Vagina (tissue), 2 donors: ENCODE measurements at regions not wholly inside any gene's neighbourhood (a gene's known extent, or its start where the extent isn't known, plus 50 kb on each side); places are given as distances from the start of the nearest gene placed in this dataset.

Experiments
- CTCF ChIP-seq, 3 experiments: fragments of 450-650 bp in 2 of 3; fragments of 200-600 bp in 1 of 3; sonication (generic) in 1 of 3; IDR thresholded peaks; one replicate each; pipeline ENCODE4 v1.5.1; 2017 to 2019; ENCODE audit warnings: antibody characterized with exemption in 3 of 3, mild to moderate bottlenecking in 2 of 3, moderate library complexity in 2 of 3
- POLR2A ChIP-seq, 2 donors: fragments of 450-650 bp; IDR thresholded peaks; one replicate each; pipeline ENCODE4 v1.6.1; 2017; ENCODE audit warnings: antibody characterized with exemption in 2 of 2, mild to moderate bottlenecking in 2 of 2, moderate library complexity in 2 of 2
- POLR2AphosphoS5 ChIP-seq, 2 donors: sonication (generic); formaldehyde crosslinking; IDR thresholded peaks; one replicate each; pipeline ENCODE4 v1.9.0; 2017; ENCODE audit warnings: antibody characterized with exemption in 2 of 2, mild to moderate bottlenecking in 2 of 2, low read depth in 1 of 2; ENCODE audit not compliant: insufficient read depth in 1 of 2

GRCh38 chr1:4395158-4395557 is 259.3 kb upstream of the AJAP1 start:
- TF ChIP-seq CTCF (IDR thresholded peaks at IDR 0.05) = no peak
- TF ChIP-seq POLR2AphosphoS5 (IDR thresholded peaks at IDR 0.05; ENCODE audit: insufficient read depth in 1 of 2, low read depth in 1 of 2) = no peak
- no peak for TF ChIP-seq POLR2A (IDR thresholded peaks at IDR 0.05)
